DND-41 (cell line): ENCODE measurements at regions not wholly inside any gene's neighbourhood (a gene's known extent, or its start where the extent isn't known, plus 50 kb on each side); places are given as distances from the start of the nearest gene placed in this dataset.

Experiments used
- ATAC-seq: fragments of 200-7000 bp; cut with Tn5 transposase; 3 replicates; pipeline ENCODE4 v1.9.1; 2021; ENCODE audit warnings: low read depth; ENCODE audit not compliant: insufficient read depth
- DNase-seq: peaks from one replicate; pipeline ENCODE4 v3.0.0-alpha.2; 2020
- H2AFZ ChIP-seq: 2 replicates; pipeline ENCODE4 v1.6.0; 2012; ENCODE audit warnings: low read depth, low read length
- H3K27ac ChIP-seq: 2 replicates; pipeline ENCODE4 v1.5.1; 2012; ENCODE audit warnings: low read length, inconsistent platforms
- H3K27me3 ChIP-seq: fragments of 200-600 bp; sonication (generic); 2 replicates; pipeline ENCODE4 v1.6.0; 2012; ENCODE audit warnings: low read length, mild to moderate bottlenecking, inconsistent platforms; ENCODE audit not compliant: insufficient read depth, poor library complexity
- H3K36me3 ChIP-seq: 2 replicates; pipeline ENCODE4 v1.5.1; 2012; ENCODE audit warnings: low read length, inconsistent platforms; ENCODE audit not compliant: insufficient read depth
- H3K4me1 ChIP-seq: 2 replicates; pipeline ENCODE4 v1.5.1; 2012; ENCODE audit warnings: mild to moderate bottlenecking, low read length; ENCODE audit not compliant: insufficient read depth
- H3K4me2 ChIP-seq: 2 replicates; pipeline ENCODE4 v1.6.0; 2012; ENCODE audit warnings: mild to moderate bottlenecking, moderate library complexity, low read length, inconsistent platforms; ENCODE audit not compliant: insufficient read depth
- H3K4me3 ChIP-seq, 2 experiments: fragments of 200-600 bp in 1 of 2; shearing (Covaris generic) in 1 of 2; 2 replicates each; pipeline ENCODE4 v1.5.1; 2012 to 2016; ENCODE audit warnings: inconsistent platforms in 2 of 2, low read length in 2 of 2, mild to moderate bottlenecking in 2 of 2, low read depth in 1 of 2, moderate library complexity in 1 of 2
- H3K79me2 ChIP-seq: 2 replicates; pipeline ENCODE4 v1.6.0; 2012; ENCODE audit warnings: low read length, inconsistent platforms; ENCODE audit not compliant: insufficient read depth
- H3K9ac ChIP-seq: 2 replicates; pipeline ENCODE4 v1.6.0; 2012; ENCODE audit warnings: low read depth, mild to moderate bottlenecking, inconsistent platforms, low read length, moderate library complexity
- H3K9me3 ChIP-seq: 2 replicates; pipeline ENCODE4 v1.5.1; 2012; ENCODE audit warnings: low read length, moderate library complexity, mild to moderate bottlenecking, inconsistent platforms; ENCODE audit not compliant: insufficient read depth, severe bottlenecking
- H4K20me1 ChIP-seq: 2 replicates; pipeline ENCODE4 v1.6.0; 2012; ENCODE audit warnings: low read length; ENCODE audit not compliant: insufficient read depth
- EZH2 ChIP-seq: IDR thresholded peaks from 3 replicates; pipeline ENCODE4 v1.6.1; 2012; ENCODE audit warnings: borderline replicate concordance, low read depth, mild to moderate bottlenecking, moderate library complexity, low read length, inconsistent platforms; ENCODE audit not compliant: severe bottlenecking
- TF ChIP-seq, protein P1 (sequence below): IDR thresholded peaks from 2 replicates; pipeline ENCODE4 v1.5.1; 2012; ENCODE audit warnings: borderline replicate concordance, low read length, moderate library complexity, mild to moderate bottlenecking; ENCODE audit not compliant: poor library complexity, severe bottlenecking; ENCODE audit errors: extremely low read depth

DNA sequence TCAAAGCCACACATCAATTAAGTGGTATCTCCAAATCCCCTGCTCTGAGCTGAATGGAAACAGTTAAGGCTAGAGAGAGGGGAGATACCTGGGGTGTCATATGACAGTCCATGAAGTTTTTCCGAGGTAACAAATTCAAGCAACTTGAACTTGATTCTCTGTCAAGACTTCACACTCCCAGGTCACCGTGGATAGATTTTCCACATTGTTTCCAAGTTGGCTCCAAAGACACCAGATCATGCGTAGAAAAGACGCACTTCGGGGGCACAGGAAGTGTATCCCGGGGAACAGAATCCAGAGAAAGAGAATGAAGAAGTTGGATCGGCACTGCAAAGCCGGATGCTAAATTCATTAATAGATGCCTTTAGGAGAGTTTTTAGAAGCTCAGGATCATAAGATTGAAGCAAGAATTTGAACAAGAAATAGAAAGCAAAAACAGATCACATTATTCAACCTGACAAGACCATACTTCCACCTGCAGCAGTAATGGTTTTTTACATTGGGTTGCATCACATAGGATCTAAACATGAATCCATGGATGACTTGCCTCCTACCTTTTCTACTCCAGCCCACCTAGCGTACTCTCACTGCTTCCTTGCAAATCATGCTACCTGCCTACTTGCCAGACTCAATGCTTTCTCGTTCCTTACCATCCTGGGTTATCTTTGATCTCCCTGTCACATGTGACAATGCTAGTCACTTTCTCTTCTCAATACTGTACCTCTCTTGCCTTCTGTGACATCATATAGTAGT is 253.0 kb upstream of the ADAMTS9 start:
- no peak overlapping the region for H3K4me3 ChIP-seq
- DNase-seq = no peak
- H3K79me2 ChIP-seq = no peaks in the 10 kb centered on the region
- no peak for ATAC-seq
- no peak overlapping the region for H3K27ac ChIP-seq
- no peaks in the 10 kb centered on the region for H3K27me3 ChIP-seq
- no peaks in the 10 kb centered on the region for H4K20me1 ChIP-seq
- H2AFZ ChIP-seq = no peak overlapping the region
- no peaks in the 10 kb centered on the region for H3K4me1 ChIP-seq
- no peak overlapping the region for H3K9ac ChIP-seq
- H3K36me3 ChIP-seq = no peaks in the 10 kb centered on the region
- H3K4me2 ChIP-seq = no peak overlapping the region
- H3K9me3 ChIP-seq = no peaks in the 10 kb centered on the region
- no peak for TF ChIP-seq EZH2
- TF ChIP-seq, protein P1, sequence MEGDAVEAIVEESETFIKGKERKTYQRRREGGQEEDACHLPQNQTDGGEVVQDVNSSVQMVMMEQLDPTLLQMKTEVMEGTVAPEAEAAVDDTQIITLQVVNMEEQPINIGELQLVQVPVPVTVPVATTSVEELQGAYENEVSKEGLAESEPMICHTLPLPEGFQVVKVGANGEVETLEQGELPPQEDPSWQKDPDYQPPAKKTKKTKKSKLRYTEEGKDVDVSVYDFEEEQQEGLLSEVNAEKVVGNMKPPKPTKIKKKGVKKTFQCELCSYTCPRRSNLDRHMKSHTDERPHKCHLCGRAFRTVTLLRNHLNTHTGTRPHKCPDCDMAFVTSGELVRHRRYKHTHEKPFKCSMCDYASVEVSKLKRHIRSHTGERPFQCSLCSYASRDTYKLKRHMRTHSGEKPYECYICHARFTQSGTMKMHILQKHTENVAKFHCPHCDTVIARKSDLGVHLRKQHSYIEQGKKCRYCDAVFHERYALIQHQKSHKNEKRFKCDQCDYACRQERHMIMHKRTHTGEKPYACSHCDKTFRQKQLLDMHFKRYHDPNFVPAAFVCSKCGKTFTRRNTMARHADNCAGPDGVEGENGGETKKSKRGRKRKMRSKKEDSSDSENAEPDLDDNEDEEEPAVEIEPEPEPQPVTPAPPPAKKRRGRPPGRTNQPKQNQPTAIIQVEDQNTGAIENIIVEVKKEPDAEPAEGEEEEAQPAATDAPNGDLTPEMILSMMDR = no peak

- no peak overlapping the region for H3K4me2 ChIP-seq
- no peak overlapping the region for H3K4me3 ChIP-seq
- no peak overlapping the region for H3K9ac ChIP-seq
- no peaks in the 10 kb centered on the region for H4K20me1 ChIP-seq
- ATAC-seq = no peak
- H3K79me2 ChIP-seq = no peaks in the 10 kb centered on the region
- no peak overlapping the region for H3K27ac ChIP-seq
- TF ChIP-seq, protein P1 = no peak
- no peak for TF ChIP-seq EZH2
- no peak for DNase-seq
- no peaks in the 10 kb centered on the region for H3K36me3 ChIP-seq
- H3K9me3 ChIP-seq = no peaks in the 10 kb centered on the region
- no peaks in the 10 kb centered on the region for H3K4me1 ChIP-seq
- no peak overlapping the region for H2AFZ ChIP-seq
- H3K27me3 ChIP-seq = no peaks in the 10 kb centered on the region
Measured at GRCh38 chr3:64939747-64940450, 252.1 kb upstream of the ADAMTS9 start.

DNA sequence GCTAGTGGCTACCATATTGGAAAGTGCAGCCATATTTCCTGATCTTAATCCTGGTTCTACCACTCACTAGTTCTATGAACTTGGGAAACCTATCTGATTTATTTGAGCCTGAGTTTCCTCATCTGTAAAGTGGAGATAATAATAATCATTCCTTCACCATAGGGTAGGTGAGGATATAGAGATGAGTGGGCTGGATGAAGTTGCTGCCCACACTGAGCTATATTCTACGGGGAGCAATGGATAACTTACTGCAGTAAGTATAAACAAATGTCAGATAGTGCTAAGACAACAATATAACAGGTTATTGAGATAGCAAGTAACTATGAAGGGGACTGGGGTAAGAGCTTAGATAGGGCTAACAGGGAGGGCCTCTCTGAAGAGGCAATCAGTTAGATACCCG is 251.5 kb upstream of the ADAMTS9 start:
- no peak overlapping the region for H3K27ac ChIP-seq
- ATAC-seq (no peak), DNase-seq (no peak)
- no peak for TF ChIP-seq EZH2
- TF ChIP-seq, protein P1 = no peak
- no peak overlapping the region for H3K4me3 ChIP-seq
- H3K79me2 ChIP-seq = no peaks in the 10 kb centered on the region
- no peaks in the 10 kb centered on the region for H3K36me3 ChIP-seq
- H2AFZ ChIP-seq = no peak overlapping the region
- no peak overlapping the region for H3K4me2 ChIP-seq
- no peaks in the 10 kb centered on the region for H3K9me3 ChIP-seq
- no peaks in the 10 kb centered on the region for H3K27me3 ChIP-seq
- no peaks in the 10 kb centered on the region for H4K20me1 ChIP-seq
- no peaks in the 10 kb centered on the region for H3K4me1 ChIP-seq
- no peak overlapping the region for H3K9ac ChIP-seq
